GM08714 (cell line): ENCODE measurements at regions not wholly inside any gene's neighbourhood (a gene's known extent, or its start where the extent isn't known, plus 50 kb on each side); places are given as distances from the start of the nearest gene placed in this dataset.
"Not testable (repeated sequence)": the region's sequence is repeated elsewhere in the genome, so short reads cannot be mapped to it uniquely, and the experiment has no call there.

Source experiments
- H3K4me3 ChIP-seq: fragments of 200-500 bp; sonication (Bioruptor generic); 2 replicates; pipeline ENCODE4 v1.5.1; 2014; ENCODE audit warnings: mild to moderate bottlenecking, low read length, inconsistent platforms
- ZNF274 ChIP-seq: IDR thresholded peaks from 2 replicates; pipeline ENCODE4 v1.6.1; 2012; ENCODE audit warnings: mild to moderate bottlenecking, low read depth, low read length

DNA sequence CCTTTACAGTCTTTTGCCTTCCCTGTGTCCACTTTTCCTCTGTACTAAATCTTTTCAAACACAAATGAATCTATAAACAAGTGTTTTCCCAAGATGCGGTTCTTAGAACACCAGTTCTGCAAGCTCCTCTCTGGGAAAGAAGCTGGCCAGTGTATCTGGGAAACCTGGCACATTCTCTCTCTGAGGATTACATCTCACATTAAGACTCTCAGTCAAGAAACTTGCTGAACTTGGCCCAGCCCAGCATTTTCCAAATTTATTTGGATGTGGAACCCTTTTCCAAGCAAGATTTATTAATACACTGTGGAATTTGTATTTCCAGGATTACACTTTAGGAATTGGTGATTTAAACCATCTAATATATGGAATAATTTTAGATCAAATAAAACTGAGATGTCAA is 105.7 kb downstream of the ZNF281 start:
- TF ChIP-seq ZNF274, result no peak
- no peak overlapping the region for H3K4me3 ChIP-seq

DNA sequence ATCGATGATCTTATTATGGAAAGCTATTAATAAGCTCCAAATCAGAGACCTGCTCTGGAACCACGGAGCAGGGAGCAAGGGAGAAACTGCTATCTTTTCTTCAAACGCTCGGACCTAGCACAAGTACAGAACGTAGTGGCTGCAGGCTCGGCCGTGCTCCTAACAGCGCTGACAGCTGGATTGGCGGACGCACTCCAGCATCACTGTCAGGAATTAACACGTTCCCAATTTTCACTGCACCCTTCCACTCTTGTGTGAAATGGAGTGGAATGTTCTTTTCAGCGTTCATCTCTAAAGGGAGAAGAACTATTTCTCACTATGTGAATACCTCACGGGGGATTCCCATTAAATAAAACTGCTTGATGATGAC is 106.9 kb downstream of the ZNF281 start:
- no peak for TF ChIP-seq ZNF274
- H3K4me3 ChIP-seq, result peak overlapping the region; percentile 59

DNA sequence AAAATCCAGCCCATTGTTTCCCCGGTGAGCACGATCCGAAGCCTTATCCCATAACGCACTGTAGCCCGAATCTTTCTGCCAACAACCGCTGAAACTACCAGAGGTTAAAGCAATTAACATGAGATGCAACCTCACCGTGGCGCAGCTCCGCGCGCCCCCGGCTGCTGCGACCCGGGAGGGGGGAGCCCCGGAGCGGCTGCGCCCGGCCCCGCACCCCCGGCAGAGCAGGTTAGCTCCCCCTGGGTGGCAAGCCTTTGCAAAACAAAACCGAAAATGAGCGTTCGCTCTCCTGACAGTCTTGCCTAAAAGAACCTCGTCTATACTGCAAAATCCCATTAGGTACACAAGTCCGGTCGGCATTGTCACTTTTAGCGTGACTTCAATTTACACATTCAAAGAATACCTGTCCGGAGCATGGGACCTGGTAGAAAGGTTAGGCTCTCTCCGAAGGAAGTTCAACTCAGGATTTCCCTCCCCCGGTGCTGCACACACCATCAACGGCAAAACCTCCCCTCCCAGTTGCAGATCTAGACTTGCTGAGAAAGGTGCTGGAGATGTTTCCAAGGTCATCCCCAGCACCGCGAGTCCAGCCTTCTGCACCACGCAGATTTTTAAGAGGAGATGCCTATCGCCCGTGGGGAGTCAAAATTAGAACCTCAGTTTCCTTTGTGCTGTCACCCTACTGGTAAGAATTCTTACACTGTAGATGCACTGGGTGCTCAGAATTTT is 107.5 kb downstream of the ZNF281 start:
- H3K4me3 ChIP-seq, result peak overlapping the region; percentile 59
- no peak for TF ChIP-seq ZNF274

DNA sequence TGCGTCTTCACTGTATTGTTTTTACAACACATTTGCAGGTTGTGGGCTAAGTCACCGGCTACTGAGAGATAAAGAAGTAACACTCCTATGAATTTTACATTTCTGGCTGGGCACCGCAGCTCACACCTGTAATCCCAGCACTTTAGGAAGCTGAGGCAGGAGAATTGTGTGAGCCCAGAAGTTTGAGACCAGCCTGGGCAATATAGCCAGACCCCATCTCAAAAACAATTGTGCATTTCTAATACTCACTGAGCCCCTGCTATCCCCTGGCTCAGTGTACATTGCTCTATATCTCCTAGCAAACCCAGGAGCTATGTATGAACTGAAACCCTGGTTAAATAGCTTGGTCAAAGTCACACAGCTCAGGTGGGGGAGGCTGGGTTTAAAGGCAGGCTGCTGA is 108.7 kb downstream of the ZNF281 start:
- H3K4me3 ChIP-seq, result no peak overlapping the region
- no peak for TF ChIP-seq ZNF274

DNA sequence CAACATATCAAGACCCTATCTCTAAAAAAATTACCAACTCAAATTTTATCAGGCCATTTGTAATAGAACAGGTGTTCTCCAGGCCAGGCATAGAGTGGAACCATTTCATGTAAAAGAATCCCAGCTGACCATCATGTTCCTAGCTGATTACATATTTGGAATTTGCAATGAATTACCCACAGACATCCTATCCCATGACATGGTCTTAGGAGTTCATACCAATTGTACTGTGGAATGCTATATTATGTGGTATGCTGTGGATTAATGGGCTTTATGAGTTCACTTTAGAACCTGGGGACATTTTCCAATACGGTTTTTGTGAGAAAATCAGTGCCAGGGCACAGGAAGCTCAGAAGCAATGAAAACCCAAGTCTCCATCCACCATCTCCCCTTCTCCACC is 110.3 kb downstream of the ZNF281 start:
- no peak for TF ChIP-seq ZNF274
- H3K4me3 ChIP-seq, result no peak overlapping the region

DNA sequence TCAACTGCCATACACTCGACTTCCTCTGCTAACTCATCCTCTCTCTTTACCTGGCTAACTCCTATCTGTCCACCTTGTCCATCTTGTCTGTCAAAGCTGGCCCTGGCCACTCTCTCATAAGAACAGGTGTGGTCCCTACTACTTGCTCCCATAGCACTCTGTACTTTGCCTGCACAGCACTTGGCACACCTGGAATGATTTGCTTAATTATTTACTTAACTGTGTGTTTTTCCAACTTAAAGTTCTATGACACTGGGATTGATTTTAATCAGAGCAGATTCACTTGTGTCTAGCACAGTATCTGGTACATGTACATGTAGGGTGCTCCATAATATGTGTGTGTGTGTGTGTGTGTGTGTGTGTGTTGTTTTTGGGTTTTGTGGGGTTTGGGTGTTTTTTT is 111.6 kb downstream of the ZNF281 start:
- no peak overlapping the region for H3K4me3 ChIP-seq
- no peak for TF ChIP-seq ZNF274

DNA sequence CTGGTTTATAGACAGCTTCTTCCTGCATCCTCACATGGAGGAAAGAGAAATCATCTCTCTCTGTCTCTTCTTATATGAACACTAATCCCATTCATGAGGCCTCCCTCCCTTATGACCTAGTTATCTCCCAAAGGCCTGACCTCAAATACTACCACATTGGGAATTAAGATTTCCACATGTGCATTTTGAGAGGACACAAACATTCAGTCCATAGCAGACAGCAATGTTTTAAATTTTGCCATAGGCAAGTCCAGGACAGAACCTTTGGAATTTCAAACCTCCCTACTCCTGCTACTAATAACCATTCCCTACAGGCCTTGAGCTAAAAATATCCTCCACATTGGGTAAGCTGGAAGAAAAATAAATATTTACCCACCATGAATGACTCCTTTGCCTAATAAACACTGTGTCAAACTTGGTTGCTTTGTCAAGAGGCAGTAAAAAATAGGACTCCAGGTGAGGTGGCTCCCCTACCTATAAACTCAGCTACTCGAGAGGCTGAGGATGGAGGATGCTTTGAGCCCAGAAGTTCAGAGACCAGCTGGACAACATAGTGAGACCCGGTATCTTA is 113.7 kb downstream of the ZNF281 start:
- no peak overlapping the region for H3K4me3 ChIP-seq
- TF ChIP-seq ZNF274, result no peak

DNA sequence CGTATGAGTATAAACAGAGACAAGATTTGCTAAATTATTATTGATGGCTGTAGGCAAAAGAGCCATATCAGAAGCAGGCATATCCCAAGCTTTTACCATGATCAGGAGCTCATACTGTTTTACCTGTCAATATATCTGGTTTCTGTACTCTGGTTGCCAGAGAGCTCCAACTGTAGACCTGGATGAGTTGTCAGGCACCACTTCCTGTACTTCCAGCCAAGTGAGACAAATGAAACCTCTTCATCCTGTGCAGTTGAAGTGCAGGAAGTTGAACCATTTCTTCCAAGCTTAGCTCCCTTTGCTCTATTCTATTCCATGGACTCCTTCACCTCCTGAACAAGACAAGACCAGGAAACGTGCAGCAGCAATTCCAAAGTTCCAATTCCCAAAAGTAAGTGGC is 115.6 kb downstream of the ZNF281 start:
- TF ChIP-seq ZNF274, result no peak
- H3K4me3 ChIP-seq, result no peak overlapping the region

DNA sequence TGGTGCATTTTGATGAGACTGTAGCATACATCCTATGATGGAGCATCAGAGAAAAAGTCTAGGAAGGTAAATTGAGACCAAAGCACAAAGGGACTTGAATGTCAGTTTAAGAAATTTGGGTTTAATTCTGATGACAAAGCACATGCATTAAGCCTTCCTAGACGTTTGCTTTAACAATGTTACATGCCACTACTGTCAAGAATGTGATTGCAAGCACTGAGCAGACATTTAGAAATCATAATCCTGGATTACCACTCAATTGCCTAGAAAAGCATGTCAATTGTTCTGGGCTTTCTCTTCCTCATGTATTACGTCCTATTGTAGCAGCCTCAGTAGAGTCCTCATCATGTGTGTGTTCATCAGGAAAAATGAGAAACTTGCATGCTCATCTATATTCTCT is 117.1 kb downstream of the ZNF281 start:
- no peak for TF ChIP-seq ZNF274
- H3K4me3 ChIP-seq, result no peak overlapping the region

DNA sequence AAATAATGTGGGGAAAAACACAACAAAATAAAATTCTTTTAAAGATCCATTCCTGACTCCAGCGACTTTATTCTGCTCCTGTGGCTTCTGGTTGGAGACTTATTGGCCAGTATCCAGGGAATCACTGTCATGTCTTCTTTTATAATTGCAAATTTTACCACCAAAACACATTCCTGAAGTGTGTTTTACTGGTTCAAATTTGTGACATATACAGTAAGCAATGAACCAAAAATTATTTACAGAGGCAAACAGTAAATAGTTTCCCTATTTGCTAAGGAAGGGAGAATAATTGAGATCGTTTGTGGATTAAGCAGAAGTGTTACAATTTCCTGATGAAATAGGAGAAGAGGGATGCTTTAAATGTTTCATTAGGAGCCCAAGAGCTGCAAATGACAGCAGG is 118.7 kb downstream of the ZNF281 start:
- no peak for TF ChIP-seq ZNF274
- H3K4me3 ChIP-seq, result no peak overlapping the region

DNA sequence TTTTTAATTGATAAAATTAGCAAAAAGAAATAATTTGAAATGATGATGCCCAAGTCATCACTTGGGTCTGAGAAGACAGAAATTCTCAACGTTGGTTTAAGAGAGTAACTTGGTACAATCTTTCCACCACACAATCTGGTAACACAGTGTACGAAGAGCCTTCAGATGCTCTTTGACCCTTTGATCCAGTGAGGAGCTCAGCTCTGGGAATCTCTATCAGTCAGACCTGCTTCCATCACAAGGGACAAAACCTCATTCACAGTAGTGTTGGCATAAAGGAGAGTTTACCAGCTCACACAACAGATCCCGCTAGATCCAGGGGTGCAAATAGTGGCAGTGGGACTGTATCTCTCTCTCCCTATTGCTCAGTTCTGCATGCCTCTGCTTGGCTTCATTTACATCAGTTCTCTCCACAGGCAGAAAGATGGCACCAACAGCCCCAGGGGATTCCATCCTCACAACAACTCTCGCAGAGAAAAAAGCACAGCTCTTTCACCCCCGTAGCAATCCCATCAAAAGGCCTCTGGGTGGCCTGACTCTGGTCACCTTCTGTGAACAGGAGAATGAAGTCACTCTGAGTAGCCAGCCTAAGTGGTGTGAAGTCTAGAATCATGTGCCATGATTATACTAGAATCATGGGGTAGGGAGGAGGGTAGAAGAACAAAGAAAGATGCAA is 119.7 kb downstream of the ZNF281 start:
- TF ChIP-seq ZNF274, result no peak
- no peak overlapping the region for H3K4me3 ChIP-seq

DNA sequence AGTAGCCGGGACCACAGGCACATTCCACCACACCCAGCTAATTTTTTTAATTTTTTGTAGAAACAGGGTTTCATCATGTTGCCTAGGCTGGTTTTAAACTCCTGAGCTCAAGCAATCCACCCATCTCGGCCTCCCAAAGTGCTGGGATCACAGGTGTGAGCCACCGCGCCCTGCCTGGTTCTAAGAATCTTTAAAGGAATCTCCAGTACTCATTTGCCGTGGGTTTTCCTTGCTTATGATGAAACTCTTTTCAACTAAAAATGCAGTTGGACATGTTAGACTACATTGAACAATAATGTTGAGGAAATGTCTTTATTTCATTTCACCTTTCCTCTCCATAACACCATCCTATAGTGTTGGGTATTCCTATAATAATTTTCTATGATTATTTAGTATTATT is 121.6 kb downstream of the ZNF281 start:
- TF ChIP-seq ZNF274, result no peak
- no peak overlapping the region for H3K4me3 ChIP-seq

DNA sequence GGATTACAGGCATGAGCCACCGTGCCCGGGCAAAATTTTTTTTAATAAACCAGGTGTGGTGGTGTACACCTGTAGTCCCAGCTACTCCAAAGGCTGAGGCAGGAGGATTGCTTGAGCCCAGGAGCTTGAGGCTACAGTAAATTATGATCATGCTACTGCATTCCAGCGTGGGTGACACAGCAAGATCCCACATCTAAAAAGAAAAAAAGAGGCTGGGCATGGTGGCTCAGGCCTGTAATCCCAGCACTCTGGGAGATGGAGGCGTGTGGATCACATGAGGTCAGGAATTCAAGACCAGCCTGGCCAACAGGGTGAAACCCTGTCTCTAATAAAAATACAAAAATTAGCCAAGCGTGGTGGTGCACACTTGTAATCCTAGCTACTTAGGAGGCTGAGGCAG is 125.6 kb downstream of the ZNF281 start:
- H3K4me3 ChIP-seq, result not testable (repeated sequence)

DNA sequence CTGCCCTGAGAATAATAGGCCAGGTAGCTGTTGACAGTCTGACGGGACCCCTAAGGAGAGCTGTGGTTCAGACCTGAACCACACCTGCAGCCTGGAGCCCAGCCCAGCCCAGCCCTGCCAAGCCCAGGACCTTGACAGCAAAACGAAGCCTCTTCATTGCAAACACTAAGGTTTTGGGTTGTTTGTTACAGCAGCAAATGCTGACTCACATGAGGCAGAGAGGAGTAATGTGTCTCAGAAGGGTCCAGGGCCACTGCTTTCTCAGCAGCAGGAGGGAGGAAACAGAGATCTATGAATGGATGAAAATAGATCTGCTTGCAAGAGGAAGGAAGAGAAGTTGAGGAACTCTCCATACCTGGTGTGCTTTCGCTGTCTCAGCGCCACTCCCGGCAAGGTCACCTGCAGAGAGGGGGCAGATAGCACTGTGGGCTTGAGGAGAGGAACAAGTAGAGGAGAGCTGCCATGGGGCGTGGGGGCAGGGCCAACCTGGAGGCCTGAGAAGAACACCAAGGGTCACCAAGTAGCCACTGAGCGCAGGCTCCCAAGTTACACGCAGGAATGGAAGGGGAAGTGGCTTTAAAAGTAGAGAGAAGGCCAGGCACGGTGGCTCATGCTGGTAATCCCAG is 127.2 kb downstream of the ZNF281 start:
- no peak for TF ChIP-seq ZNF274
- H3K4me3 ChIP-seq, result no peak overlapping the region
